DMS114 treated with DMSO at 0.1 percent for 48 hours (cell line): ENCODE measurements at regions not wholly inside any gene's neighbourhood (a gene's known extent, or its start where the extent isn't known, plus 50 kb on each side); places are given as distances from the start of the nearest gene placed in this dataset.

ENCODE experiments used
- DNase-seq: peaks from one replicate; lab custom pipeline; 2025; ENCODE audit not compliant: unreplicated experiment; lab: John Stamatoyannopoulos, UW

DNA sequence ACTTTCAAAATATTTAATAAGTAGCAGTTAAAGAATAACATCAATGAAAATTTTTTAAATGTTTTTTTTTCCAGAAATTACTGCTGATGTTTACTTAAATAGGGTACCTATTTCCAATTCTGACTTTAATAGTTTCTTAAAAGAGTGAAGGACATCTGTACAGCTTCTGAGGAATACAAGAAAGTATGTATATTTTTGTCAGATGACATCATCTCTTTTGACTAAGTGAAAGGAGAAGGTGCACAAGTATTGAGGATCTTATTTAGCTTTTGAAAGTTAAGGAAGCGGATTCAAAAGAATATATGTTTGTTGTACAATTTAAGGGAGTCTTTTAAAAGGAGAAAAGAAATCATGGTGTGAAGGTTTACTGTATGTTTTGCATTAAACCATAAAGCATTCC, 90.0 kb upstream of the SLC35B3 start:
- no peak for DNase-seq

GRCh38 chr6:8513174-8513573, 77.8 kb upstream of the SLC35B3 start:
- DNase-seq = no peak

- DNase-seq = no peak
These were observed 71.9 kb upstream of the SLC35B3 start for GRCh38 chr6:8507286-8507685.

- DNase-seq = no peak
These were observed 70.8 kb upstream of the SLC35B3 start for GRCh38 chr6:8506126-8506525.

GRCh38 chr6:8499540-8499939, 64.2 kb upstream of the SLC35B3 start:
- peak; percentile 57 for DNase-seq

DNA sequence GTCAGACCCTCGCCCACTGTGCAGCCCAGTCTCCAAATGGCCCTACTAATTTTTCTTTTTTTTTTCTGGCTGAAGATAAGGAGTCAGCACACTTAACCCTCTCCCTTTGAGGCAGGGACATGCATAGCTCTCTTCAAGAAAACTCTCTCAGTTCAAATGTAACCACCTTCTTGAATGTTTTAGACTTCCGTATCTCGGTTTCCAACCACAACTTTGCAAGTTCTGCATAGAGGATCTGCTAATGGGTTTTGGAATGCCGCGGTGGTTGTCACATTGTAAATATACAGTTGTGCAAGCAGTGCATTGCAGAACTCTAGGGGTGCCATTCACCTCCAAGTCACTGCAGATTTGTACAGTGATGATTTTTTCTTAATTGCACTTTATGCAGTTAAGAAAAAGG, 59.4 kb upstream of the SLC35B3 start:
- DNase-seq = no peak

DNA sequence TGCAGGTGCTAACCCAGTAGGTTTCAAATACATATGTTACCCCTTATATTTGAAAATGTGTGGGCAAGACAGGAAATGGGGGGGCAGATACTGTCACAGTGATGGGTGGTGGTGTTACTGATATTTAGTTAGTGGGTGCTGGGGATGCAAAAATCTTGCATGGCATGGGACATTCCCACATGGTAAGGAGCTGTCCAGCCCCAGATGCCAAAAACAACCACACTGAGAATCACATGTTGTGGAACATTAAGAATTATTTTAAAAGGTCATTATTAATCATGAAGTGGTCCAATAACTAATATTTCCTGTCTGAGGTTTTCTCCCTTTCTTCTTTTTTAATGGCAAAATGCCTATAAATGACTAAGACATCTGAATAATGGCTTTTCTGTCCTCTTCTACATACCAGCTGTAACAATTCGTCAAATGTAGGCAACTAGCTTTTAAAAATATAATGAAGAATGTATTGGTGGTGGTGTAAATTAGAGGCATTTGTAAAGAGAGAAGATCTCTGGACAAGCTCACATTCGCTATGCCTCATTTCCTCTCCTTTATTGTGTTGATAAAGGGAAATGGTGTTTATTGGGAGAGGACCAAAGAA, 57.3 kb upstream of the SLC35B3 start:
- no peak for DNase-seq
